ENCODE measurements at regions not wholly inside any gene's neighbourhood (a gene's known extent, or its start where the extent isn't known, plus 50 kb on each side); places are given as distances from the start of the nearest gene placed in this dataset.
"Not testable (repeated sequence)": the region's sequence is repeated elsewhere in the genome, so short reads cannot be mapped to it uniquely, and the experiment has no call there.

DNA sequence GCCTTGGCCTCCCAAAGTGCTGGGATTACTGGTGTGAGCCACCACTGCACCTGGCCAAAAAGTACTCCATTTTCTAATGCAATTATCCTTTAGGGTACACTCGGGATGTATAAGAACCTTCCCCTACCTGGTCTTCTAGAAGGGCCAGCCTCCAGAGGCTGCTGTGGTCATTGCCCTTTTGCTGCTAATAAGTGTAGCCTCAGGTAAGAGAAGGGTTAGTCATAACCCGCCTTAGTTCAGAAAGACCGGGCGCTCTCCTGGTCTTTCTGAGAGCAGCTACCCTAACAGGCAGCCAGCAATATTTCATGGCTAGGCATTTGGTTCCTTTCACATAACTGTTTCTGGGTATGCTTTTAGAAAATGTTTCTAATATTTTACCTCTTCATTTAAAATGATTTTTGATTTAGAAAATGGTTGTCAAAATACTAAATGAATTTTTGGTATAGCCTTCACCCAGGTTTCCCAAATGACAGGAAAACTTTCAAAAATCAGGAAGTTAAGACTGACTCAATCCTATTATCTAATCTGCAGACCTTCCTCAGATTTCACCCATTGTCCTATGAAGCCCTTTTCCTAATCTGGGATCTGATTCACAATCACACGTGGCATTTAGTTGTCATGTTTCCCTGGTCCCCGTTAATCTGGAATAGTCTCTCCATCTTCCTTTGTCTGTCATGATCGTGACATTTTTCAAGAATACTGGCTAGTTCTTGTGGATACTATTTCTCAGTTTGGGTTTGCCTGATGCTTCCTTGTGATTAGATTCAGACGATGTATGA, 479.0 kb downstream of the SIPA1L2 start:
- Mint-ChIP-seq H3K4me1 (peaks cover 2% of the 10 kb centered on the region), H3K27ac (no peak overlapping the region), H3K4me3 (no peak overlapping the region), H3K36me3 (ENCODE audit: low read depth) (no peaks in the 10 kb centered on the region), H3K27me3 (peaks cover 15% of the 10 kb centered on the region)
- DNase-seq (no peak), ATAC-seq (no peak)
- no peaks in the 10 kb centered on the region for H3K9me3 ChIP-seq (ENCODE audit: control insufficient read depth, low read length, poor library complexity, severe bottlenecking)

DNA sequence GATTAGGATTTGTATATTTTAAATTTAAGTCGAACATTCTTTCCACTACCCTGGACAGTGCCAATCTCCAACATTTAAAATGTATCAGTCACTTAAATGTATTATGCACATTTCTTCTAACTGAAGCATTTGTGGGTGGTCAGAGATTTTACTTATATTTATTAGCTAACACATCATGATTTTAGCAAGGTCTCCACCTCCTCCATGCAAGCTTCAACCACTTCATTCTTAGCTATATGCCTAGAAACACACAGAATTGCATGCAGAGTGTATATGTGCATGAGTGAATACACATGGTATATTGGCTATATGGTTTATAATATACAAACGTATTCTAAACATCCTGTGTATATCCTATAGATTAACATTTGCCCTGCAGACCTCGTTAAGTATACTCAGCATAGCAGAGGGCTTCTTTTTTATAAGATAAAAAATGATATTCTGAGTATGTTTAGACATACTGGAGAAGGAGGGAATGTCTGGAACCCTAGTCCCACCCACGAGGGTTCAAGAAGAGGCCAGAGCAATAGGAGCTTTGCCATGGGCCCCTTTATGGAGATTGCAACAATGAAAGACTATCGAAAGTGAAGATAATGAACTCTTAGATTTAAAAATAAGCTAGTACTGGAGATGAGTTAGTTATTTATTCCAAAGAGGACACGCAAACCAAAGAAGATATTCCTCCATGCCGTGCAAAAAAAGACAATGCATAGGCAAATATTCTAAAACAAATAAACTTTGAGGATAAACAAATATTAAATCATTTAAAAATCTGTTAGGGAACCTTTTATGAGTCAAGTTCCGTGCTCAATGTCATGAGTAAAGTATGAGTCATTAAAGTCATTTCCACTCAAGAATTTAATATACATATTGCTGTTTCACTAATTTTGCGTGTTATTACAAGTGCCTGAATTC, 480.4 kb downstream of the SIPA1L2 start:
- Mint-ChIP-seq H3K4me1 (peaks cover 2% of the 10 kb centered on the region), H3K27ac (no peak overlapping the region), H3K27me3 (peaks cover 15% of the 10 kb centered on the region), H3K36me3 (ENCODE audit: low read depth) (no peaks in the 10 kb centered on the region), H3K4me3 (no peak overlapping the region)
- ATAC-seq (no peak), DNase-seq (no peak)
- no peaks in the 10 kb centered on the region for H3K9me3 ChIP-seq (ENCODE audit: control insufficient read depth, low read length, poor library complexity, severe bottlenecking)

DNA sequence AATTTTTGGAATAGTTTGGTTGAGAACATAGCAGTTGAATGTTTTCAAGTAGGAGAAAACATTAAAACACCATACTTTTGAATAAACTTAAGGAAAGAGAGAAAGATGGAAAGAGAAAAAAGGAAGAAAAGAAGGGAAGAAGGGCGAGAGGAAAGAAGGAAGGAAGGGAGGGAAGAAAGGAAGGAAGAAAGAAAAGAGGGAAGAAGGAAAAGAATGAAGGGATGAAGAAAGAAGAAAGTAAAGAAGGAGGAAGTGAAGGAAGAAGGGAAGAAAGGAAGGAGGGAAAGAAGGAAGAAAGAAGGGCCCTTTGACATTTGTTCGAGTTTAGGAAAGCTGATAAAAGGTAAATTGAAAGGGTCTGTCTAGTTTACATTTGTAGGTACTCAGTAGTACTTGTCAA, 482.7 kb downstream of the SIPA1L2 start:
- Mint-ChIP-seq H3K4me3 (no peak overlapping the region), H3K27me3 (peaks cover 8% of the 10 kb centered on the region), H3K27ac (no peak overlapping the region), H3K4me1 (peaks cover 2% of the 10 kb centered on the region), H3K36me3 (ENCODE audit: low read depth) (no peaks in the 10 kb centered on the region)
- ATAC-seq (no peak), DNase-seq (no peak)
- no peaks in the 10 kb centered on the region for H3K9me3 ChIP-seq (ENCODE audit: control insufficient read depth, low read length, poor library complexity, severe bottlenecking)

DNA sequence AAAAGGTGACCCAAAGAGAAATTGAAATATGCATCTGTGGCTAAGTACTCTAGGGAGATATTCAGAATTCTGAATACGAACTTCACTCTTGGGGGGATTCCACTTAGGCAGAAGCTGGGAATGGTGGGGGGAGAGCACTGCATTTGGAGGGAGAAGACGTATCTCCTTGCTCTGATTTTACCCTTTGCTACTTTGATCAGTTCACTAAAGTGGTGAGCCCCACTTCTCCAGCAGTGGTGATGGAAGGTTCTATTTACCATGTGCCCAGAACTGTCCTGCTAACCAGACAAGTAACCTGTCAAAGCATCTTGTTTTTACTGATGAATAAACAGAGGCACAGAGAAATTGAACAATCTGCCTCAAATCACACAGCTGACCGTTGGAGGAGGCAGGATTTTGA, 483.4 kb downstream of the SIPA1L2 start:
- H3K27ac Mint-ChIP-seq: no peak overlapping the region
- peaks cover 8% of the 10 kb centered on the region for H3K27me3 Mint-ChIP-seq
- H3K4me1 Mint-ChIP-seq: peaks cover 2% of the 10 kb centered on the region
- ATAC-seq: no peak
- DNase-seq: no peak
- H3K9me3 ChIP-seq (ENCODE audit: control insufficient read depth, low read length, poor library complexity, severe bottlenecking): no peaks in the 10 kb centered on the region
- H3K36me3 Mint-ChIP-seq (ENCODE audit: low read depth): no peaks in the 10 kb centered on the region
- H3K4me3 Mint-ChIP-seq: no peak overlapping the region

DNA sequence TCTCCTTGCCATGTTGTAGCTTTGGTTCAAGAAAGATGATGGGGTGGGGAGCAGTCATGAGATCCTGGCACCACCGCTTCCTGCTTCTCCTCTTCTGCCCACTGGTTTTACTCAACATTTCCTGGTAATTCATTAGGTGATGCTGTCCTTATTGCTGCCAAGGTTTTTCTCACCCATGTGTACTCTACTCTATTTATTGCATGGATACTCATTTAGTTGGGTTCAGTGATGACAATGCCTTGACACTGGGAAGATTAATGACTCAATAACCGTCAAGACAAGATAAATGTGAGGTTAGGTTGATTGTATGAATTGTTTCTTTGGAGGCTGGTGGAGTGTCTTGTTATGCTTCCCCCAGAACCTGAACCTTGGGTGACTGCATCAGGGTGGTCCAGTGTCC, 484.2 kb downstream of the SIPA1L2 start:
- Mint-ChIP-seq H3K27me3 (peaks cover 8% of the 10 kb centered on the region), H3K4me3 (no peak overlapping the region), H3K36me3 (ENCODE audit: low read depth) (peaks cover 1% of the 10 kb centered on the region), H3K27ac (no peak overlapping the region), H3K4me1 (peaks cover 2% of the 10 kb centered on the region)
- no peak for ATAC-seq
- H3K9me3 ChIP-seq (ENCODE audit: control insufficient read depth, low read length, poor library complexity, severe bottlenecking): no peaks in the 10 kb centered on the region
- DNase-seq: no peak

DNA sequence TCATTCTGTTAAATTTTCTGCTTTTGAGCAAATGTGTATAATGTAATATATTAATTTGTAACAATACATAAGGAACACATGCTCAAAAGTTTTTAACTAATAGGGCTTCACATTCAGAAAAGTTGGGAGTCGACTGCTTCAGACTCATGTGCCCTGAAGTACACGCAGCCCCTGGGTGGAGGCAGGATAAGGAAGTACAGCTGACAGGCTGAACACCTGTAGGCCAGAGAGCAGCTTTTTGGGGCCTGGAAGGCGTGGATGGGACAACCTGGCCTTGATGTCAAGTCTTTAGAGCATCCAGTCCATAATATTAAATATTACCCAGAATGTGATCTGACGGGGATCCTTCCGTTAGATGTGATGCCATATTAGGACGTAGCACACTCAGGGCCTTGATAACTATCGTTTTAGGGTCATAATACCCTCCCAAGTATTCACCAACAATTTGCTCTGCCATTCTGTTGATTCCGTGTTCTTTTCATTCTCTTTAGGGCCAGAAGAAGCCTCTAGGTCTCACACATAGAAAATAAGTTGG, 485.2 kb downstream of the SIPA1L2 start:
- ATAC-seq: no peak

DNA sequence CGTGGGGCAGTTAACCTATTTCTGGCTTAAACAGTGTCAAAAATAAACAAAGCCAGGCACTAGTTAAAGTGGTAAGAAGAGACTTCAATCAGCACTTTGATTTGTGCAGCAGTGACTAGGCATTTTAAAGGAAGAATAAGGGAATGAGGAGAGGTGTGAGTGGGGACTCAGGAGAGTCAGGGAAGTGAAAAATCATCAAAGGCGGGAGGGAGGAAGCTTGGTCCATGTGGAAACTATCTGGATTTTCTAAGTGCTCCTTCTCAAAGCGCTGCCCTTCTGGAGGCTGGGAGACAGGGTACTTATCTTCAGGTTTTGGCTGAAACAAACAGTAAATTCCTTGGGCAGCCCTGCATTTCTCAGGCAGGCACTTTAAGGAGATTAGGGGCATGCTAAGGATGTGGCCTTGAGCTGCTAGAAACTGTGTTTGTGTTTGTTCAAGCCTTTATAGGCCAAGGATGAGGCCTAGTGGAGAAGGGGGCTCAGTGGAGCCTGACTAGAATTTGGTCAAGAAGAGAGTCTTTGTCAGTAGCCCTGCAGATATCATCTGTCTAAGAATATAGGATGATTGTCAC, 486.5 kb downstream of the SIPA1L2 start:
- ATAC-seq: no peak

More for the DNA sequence above, 485.2 kb downstream of the SIPA1L2 start:
- H3K9me3 ChIP-seq (ENCODE audit: control insufficient read depth, low read length, poor library complexity, severe bottlenecking): no peaks in the 10 kb centered on the region
- Mint-ChIP-seq H3K4me3 (no peak overlapping the region), H3K27ac (no peak overlapping the region), H3K36me3 (ENCODE audit: low read depth) (peaks cover 2% of the 10 kb centered on the region), H3K27me3 (peaks cover 8% of the 10 kb centered on the region), H3K4me1 (peaks cover 2% of the 10 kb centered on the region)
- DNase-seq: no peak

DNA sequence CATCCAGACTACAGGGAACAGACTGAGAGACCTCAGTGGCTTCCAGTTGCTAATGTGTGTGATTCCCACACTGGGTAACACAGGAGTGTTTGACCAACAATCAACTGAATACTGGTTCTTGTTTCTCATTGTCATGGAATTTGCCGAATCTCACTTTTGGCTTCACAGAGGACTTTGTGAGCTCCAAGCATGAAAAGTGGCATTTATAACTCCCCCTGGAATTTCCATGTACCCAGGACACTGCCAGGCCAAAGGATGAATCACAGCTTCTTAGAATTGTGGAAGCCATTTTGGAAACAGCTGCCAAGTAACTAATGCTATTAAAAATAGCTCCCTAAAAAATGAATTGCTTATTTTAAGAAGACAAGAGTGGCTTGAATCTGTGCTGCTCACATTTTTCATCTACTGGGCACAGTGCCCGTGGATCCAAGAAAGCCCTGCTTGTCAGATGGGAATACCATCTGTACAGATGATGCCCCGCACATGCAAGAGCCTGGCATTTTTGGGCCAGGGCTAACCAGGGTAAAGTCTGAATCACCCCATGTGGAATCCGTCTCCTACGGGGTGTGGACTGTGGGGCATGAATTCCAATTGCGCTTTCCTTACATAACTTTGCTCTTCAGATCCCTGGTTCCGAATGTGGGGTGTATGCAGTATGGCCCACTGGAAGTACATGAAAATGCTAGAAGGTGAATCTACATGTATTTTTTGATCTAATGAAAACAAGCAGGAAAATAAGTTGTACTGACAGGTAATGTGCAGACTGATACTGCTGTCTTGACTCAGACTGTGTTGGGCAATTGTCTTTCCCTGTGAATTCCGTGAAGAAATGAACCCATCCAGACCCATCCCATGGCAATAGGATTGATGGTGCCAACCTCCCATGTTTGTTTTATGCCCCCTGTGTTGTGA, 487.3 kb downstream of the SIPA1L2 start:
- H3K4me3 Mint-ChIP-seq: no peak overlapping the region
- H3K27ac Mint-ChIP-seq: no peak overlapping the region
- ATAC-seq (no peak), DNase-seq (no peak)
- H3K9me3 ChIP-seq (ENCODE audit: control insufficient read depth, low read length, poor library complexity, severe bottlenecking): no peaks in the 10 kb centered on the region
- H3K36me3 Mint-ChIP-seq (ENCODE audit: low read depth): peaks cover 2% of the 10 kb centered on the region
- no peaks in the 10 kb centered on the region for H3K27me3 Mint-ChIP-seq
- peaks cover 2% of the 10 kb centered on the region for H3K4me1 Mint-ChIP-seq

More for the DNA sequence above, 486.5 kb downstream of the SIPA1L2 start:
- Mint-ChIP-seq H3K27me3 (peaks cover 7% of the 10 kb centered on the region), H3K27ac (no peak overlapping the region), H3K4me3 (no peak overlapping the region), H3K36me3 (ENCODE audit: low read depth) (peaks cover 2% of the 10 kb centered on the region), H3K4me1 (peaks cover 2% of the 10 kb centered on the region)
- no peaks in the 10 kb centered on the region for H3K9me3 ChIP-seq (ENCODE audit: control insufficient read depth, low read length, poor library complexity, severe bottlenecking)
- no peak for DNase-seq

DNA sequence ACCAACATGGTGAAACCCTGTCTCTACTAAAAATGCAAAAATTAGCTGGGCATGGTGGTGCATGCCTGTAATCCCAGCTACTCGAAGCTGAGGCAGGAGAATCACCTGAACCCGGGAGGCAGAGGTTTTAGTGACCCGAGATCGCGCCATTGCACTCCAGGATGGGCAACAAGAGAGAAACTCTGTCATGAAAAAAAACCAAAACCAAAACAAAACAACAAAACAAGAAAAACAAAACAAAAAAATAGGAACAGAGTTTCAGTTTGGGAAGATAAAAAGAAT, 488.8 kb downstream of the SIPA1L2 start:
- not testable (repeated sequence) for H3K9me3 ChIP-seq (ENCODE audit: control insufficient read depth, low read length, poor library complexity, severe bottlenecking); H3K4me3 Mint-ChIP-seq; H3K27me3 Mint-ChIP-seq; ATAC-seq; H3K4me1 Mint-ChIP-seq; H3K27ac Mint-ChIP-seq; DNase-seq; H3K36me3 Mint-ChIP-seq (ENCODE audit: low read depth)

DNA sequence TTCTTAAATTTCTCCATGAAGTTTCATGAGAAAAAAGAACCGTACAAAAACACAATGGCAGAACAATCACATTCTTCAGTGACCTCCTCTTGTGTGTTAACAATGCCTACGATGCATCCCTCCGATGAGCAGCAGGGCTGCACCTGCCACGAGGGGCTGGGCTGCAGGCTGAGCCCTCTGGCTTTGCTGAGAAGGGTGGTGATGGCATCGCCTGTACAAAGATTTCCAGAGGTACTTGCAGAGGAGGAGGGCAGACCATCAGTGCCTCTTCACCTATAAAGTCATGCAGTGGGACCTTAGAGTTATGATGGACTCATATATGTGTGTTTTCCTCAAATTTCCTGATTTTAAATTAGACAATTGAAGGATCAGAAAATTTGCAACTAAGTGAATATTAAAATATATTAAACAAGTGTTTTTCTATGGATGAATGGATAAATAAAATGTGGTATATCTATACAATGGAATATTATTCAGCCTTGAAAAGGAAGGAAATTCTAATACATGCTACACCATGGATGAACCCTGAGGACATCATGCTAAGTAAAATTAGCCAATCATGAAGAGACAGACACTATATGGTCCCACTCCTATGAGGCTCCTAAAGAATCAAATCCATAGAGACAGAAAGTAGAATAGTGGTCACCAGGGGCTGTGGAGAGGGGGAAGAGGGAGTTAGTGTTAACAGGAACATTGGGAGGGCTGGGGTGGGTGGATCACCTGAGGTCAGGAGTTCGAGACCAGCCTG, 489.3 kb downstream of the SIPA1L2 start:
- Mint-ChIP-seq H3K4me1 (no peaks in the 10 kb centered on the region), H3K36me3 (ENCODE audit: low read depth) (peaks cover 2% of the 10 kb centered on the region), H3K27me3 (no peaks in the 10 kb centered on the region), H3K4me3 (no peak overlapping the region), H3K27ac (no peak overlapping the region)
- no peak for DNase-seq
- no peaks in the 10 kb centered on the region for H3K9me3 ChIP-seq (ENCODE audit: control insufficient read depth, low read length, poor library complexity, severe bottlenecking)
- ATAC-seq: no peak

DNA sequence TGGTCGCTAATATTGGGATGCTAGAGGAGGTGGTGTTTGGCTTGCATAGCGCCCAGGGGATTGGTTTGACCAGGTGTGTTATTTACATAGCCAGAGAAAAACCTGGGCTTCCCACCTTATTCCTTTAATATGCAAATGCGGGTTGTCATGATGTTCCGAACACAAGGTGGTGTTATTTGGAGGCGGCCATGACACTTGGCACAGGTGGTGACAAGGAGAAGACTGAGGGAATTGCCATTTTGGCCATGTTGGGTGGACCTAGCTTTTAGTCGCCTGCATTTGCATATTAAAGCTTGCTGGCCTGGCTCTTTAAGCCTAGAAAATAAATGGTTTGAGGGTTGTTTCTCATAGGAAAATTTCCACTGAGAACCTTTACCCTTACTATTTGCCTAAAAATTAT, 490.5 kb downstream of the SIPA1L2 start:
- no peak overlapping the region for H3K4me3 Mint-ChIP-seq
- DNase-seq (no peak), ATAC-seq (no peak)
- no peaks in the 10 kb centered on the region for H3K4me1 Mint-ChIP-seq
- no peaks in the 10 kb centered on the region for H3K9me3 ChIP-seq (ENCODE audit: control insufficient read depth, low read length, poor library complexity, severe bottlenecking)
- H3K27me3 Mint-ChIP-seq: no peaks in the 10 kb centered on the region
- no peak overlapping the region for H3K27ac Mint-ChIP-seq
- peaks cover 2% of the 10 kb centered on the region for H3K36me3 Mint-ChIP-seq (ENCODE audit: low read depth)

DNA sequence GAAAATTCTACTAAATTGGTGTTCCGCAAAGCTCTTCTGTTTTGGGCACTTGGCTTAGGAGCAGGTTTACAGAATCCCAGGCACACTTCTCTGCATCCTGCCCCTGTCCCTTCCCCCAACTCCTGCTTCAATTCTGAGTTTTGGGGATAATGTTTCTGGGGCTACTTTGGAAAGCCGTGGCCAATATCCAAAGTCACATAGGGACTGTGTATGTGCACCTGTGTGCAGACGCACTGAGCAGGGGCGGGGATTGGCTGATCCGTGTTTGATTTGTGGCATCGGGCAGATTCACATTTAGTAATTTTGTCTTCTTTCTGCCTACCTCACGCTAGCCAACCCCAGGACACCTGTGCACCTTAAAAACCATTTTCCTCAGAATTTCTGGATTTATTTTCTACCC, 491.9 kb downstream of the SIPA1L2 start:
- Mint-ChIP-seq H3K27ac (no peak overlapping the region), H3K27me3 (no peaks in the 10 kb centered on the region), H3K4me3 (no peak overlapping the region), H3K4me1 (no peaks in the 10 kb centered on the region), H3K36me3 (ENCODE audit: low read depth) (peaks cover 4% of the 10 kb centered on the region)
- DNase-seq (no peak), ATAC-seq (no peak)
- H3K9me3 ChIP-seq (ENCODE audit: control insufficient read depth, low read length, poor library complexity, severe bottlenecking): no peaks in the 10 kb centered on the region

Data from T-helper 17 cell (primary cell).